HCT116 (cell line): ENCODE measurements at regions not wholly inside any gene's neighbourhood (a gene's known extent, or its start where the extent isn't known, plus 50 kb on each side); places are given as distances from the start of the nearest gene placed in this dataset.

Experiments used
- ATAC-seq: fragments of 200-7000 bp; cut with Tn5 transposase; 2 replicates; pipeline ENCODE4 v1.9.1; 2020; ENCODE audit warnings: mild to moderate bottlenecking, moderate library complexity
- BruUV-seq: library from RNA; stranded (reverse); fragments of 400-500 nt; replicated peaks from 2 replicates; lab custom pipeline; 2021; lab: Mats Ljungman, UMichigan
- CTCF ChIA-PET: fragments of 300-600 bp; sonication (Branson Sonifier 250); formaldehyde crosslinking; loops from one replicate; lab custom pipeline; 2021; ENCODE audit warnings: antibody characterized with exemption; lab: Charles Lee
- POLR2A ChIA-PET: fragments of 300-600, 350-600 bp; sonication (Branson Sonifier 250); formaldehyde crosslinking; loops from one replicate; lab custom pipeline; 2021; ENCODE audit warnings: antibody characterized with exemption; lab: Charles Lee
- RAD21 ChIA-PET, 2 experiments: fragments of 300-600 bp; sonication (Branson Sonifier 250); formaldehyde crosslinking; loops; one replicate each; lab custom pipeline; 2023; ENCODE audit warnings: low total read pairs in 2 of 2; ENCODE audit not compliant: uncharacterized antibody in 2 of 2, unreplicated experiment in 2 of 2, low non-redundant PET in 1 of 2; lab: Charles Lee
- DNase-seq: peaks from one replicate; pipeline ENCODE4 v3.0.0-alpha.2; 2010; ENCODE audit warnings: low read depth, low spot score
- H2AFZ ChIP-seq: fragments of 200-600 bp; shearing (Covaris generic), sonication (generic); 2 replicates; pipeline ENCODE4 v1.6.1; 2017; ENCODE audit warnings: low read depth, mixed run types, mixed read lengths, antibody characterized with exemption, low read length; ENCODE audit not compliant: poor library complexity, severe bottlenecking
- H3K27ac ChIP-seq: 2 replicates; pipeline ENCODE4 v1.5.1; 2012; ENCODE audit warnings: low read depth, low read length
- H3K27me3 ChIP-seq: fragments of 200-600 bp; sonication (generic); 2 replicates; pipeline ENCODE4 v1.6.1; 2016; ENCODE audit warnings: mixed run types, low read length, mixed read lengths; ENCODE audit not compliant: insufficient read depth
- H3K36me3 ChIP-seq, 2 experiments: fragments of 200-500 bp in 1 of 2; fragments of 200-600 bp in 1 of 2; sonication (Bioruptor generic) in 1 of 2; sonication (generic) in 1 of 2; 2 replicates each; pipeline versions ENCODE4 v1.5.1 to v1.6.1; 2014 to 2016; ENCODE audit warnings: low read length in 2 of 2, inconsistent platforms in 1 of 2, mixed read lengths in 1 of 2, mixed run types in 1 of 2; ENCODE audit not compliant: insufficient read depth in 2 of 2, control insufficient read depth in 1 of 2
- H3K4me1 ChIP-seq, 2 experiments: fragments of 200-600 bp in 1 of 2; sonication (generic) in 1 of 2; 2 replicates each; pipeline versions ENCODE4 v1.5.1 to v1.6.1; 2012 to 2017; ENCODE audit warnings: low read length in 2 of 2, inconsistent platforms in 1 of 2, mild to moderate bottlenecking in 1 of 2, mixed read lengths in 1 of 2, mixed run types in 1 of 2, moderate library complexity in 1 of 2; ENCODE audit not compliant: insufficient read depth in 2 of 2, control insufficient read depth in 1 of 2
- H3K4me2 ChIP-seq: fragments of 200-600 bp; sonication (generic); 2 replicates; pipeline ENCODE4 v1.6.1; 2017; ENCODE audit warnings: mixed run types, low read length, mixed read lengths
- H3K4me3 ChIP-seq, 2 experiments: fragments of 200-600 bp in 1 of 2; sonication (generic) in 1 of 2; replicated peaks in 1 of 2; 2 replicates each; pipeline ENCODE4 v1.5.1; 2011 to 2016; ENCODE audit warnings: low read length in 2 of 2, control low read depth in 1 of 2, low read depth in 1 of 2, mild to moderate bottlenecking in 1 of 2, mixed read lengths in 1 of 2, mixed run types in 1 of 2
- H3K79me2 ChIP-seq: fragments of 200-600 bp; sonication (generic); 2 replicates; pipeline ENCODE4 v1.6.1; 2017; ENCODE audit warnings: mild to moderate bottlenecking, mixed run types, low read length, moderate library complexity, mixed read lengths; ENCODE audit not compliant: insufficient read depth
- H3K9ac ChIP-seq: fragments of 200-600 bp; sonication (generic); 2 replicates; pipeline ENCODE4 v1.6.1; 2016; ENCODE audit warnings: low read length, mixed read lengths
- H3K9me2 ChIP-seq: fragments of 200-600 bp; sonication (generic), shearing (Covaris generic); 2 replicates; pipeline ENCODE4 v1.6.1; 2017; ENCODE audit warnings: mixed run types, mild to moderate bottlenecking, moderate library complexity; ENCODE audit not compliant: insufficient read depth
- H3K9me3 ChIP-seq, 2 experiments: fragments of 200-500 bp in 1 of 2; fragments of 200-600 bp in 1 of 2; sonication (Bioruptor generic) in 1 of 2; sonication (generic) in 1 of 2; 2 replicates each; pipeline ENCODE4 v1.6.1; 2014 to 2017; ENCODE audit warnings: low read length in 2 of 2, mixed read lengths in 2 of 2, inconsistent platforms in 1 of 2, low read depth in 1 of 2, mild to moderate bottlenecking in 1 of 2, mixed run types in 1 of 2, moderate library complexity in 1 of 2; ENCODE audit not compliant: control insufficient read depth in 1 of 2, insufficient read depth in 1 of 2
- H4K20me1 ChIP-seq: fragments of 200-600 bp; sonication (generic), shearing (Covaris generic); 2 replicates; pipeline ENCODE4 v1.6.1; 2017; ENCODE audit warnings: mixed run types, mild to moderate bottlenecking, moderate library complexity; ENCODE audit not compliant: insufficient read depth
- EGR1 ChIP-seq: IDR thresholded peaks from 2 replicates; pipeline ENCODE4 v1.6.1; 2012; ENCODE audit warnings: low read depth
- SIN3A ChIP-seq: IDR thresholded peaks from 2 replicates; pipeline ENCODE4 v1.6.1; 2012; ENCODE audit warnings: low read depth
- SP1 ChIP-seq: IDR thresholded peaks from 2 replicates; pipeline ENCODE4 v1.6.1; 2012; ENCODE audit warnings: low read depth
- SRF ChIP-seq: IDR thresholded peaks from 2 replicates; pipeline ENCODE4 v1.6.1; 2012; ENCODE audit warnings: low read depth
- TCF7L2 ChIP-seq: IDR thresholded peaks from 2 replicates; pipeline ENCODE4 v1.7.0; 2011; ENCODE audit warnings: borderline replicate concordance, inconsistent platforms; ENCODE audit not compliant: insufficient read depth, insufficient read length; ENCODE audit errors: extremely low read depth
- YY1 ChIP-seq: IDR thresholded peaks from 2 replicates; pipeline ENCODE4 v1.6.1; 2011; ENCODE audit warnings: low read length, low read depth, moderate library complexity, mild to moderate bottlenecking; ENCODE audit not compliant: insufficient replicate concordance; ENCODE audit errors: extremely low read depth
- ZNF274 ChIP-seq: fragments of 200-500 bp; sonication (Bioruptor generic); IDR thresholded peaks from 2 replicates; pipeline ENCODE4 v1.6.1; 2014; ENCODE audit warnings: mild to moderate bottlenecking, low read depth, low read length, inconsistent platforms
- intact Hi-C: fragments of 100-400 bp; cut with micrococcal nuclease; formaldehyde crosslinking; loops from 2 replicates; pipeline ENCODE4 v1.10.0; 2022

- TF ChIP-seq SP1 (no peak), SRF (no peak), TCF7L2 (no peak)
- TF ChIP-seq, all 23 proteins: peak for 0
Observed at GRCh38 chr2:239519921-239520585, 119.2 kb upstream of the HDAC4 start (continued).

GRCh38 chr2:239519089-239519920 is 118.5 kb upstream of the HDAC4 start:
- ATAC-seq, result no peak
- DNase-seq, result no peak
- Histone ChIP-seq H3K9me3 (no peaks in the 10 kb centered on the region), H3K9ac (no peak overlapping the region), H2AFZ (no peak overlapping the region), H3K9me2 (no peaks in the 10 kb centered on the region), H3K36me3 (no peaks in the 10 kb centered on the region), H3K27ac (no peak overlapping the region)
- no TSS peak for BruUV-seq
- RAD21 ChIA-PET, result no interaction called here
- no peak for TF ChIP-seq SIN3A
- no peak for TF ChIP-seq EGR1
- no peak for TF ChIP-seq YY1
- TF ChIP-seq ZNF274, result no peak
- TF ChIP-seq, all 23 proteins: peak for 0
- no peaks in the 10 kb centered on the region for H3K79me2 ChIP-seq
- CTCF ChIA-PET, result no interaction called here
- H3K4me1 ChIP-seq, result no peaks in the 10 kb centered on the region; a peak in 1 of 4 replicates
- no peak overlapping the region for H3K4me2 ChIP-seq
- POLR2A ChIA-PET, result no interaction called here
- no peak overlapping the region for H3K4me3 ChIP-seq
- intact Hi-C loops, result no loop called here
- H3K27me3 ChIP-seq, result 0 out of 2 replicates have a peak, but pooled peaks cover 3% of the 10 kb centered on the region
- no peaks in the 10 kb centered on the region for H4K20me1 ChIP-seq
